ENCODE measurements at regions not wholly inside any gene's neighbourhood (a gene's known extent, or its start where the extent isn't known, plus 50 kb on each side); places are given as distances from the start of the nearest gene placed in this dataset.

- no peaks in the 10 kb centered on the region for H3K4me1 ChIP-seq (ENCODE audit: control insufficient read depth in 4 of 4, insufficient read depth in 4 of 4, low read length in 3 of 4)
- no peak overlapping the region for H3K9ac ChIP-seq (ENCODE audit: low read depth in 1 of 2, low read length in 2 of 2)
- H3K27ac ChIP-seq (ENCODE audit: low read depth in 1 of 2, low read length in 2 of 2) = no peak overlapping the region
- no peaks in the 10 kb centered on the region for H3K27me3 ChIP-seq (ENCODE audit: control insufficient read depth in 4 of 4, insufficient read depth in 4 of 4, low read length in 3 of 4)
- H3K36me3 ChIP-seq (ENCODE audit: control insufficient read depth in 4 of 4, insufficient read depth in 3 of 4, low read depth in 1 of 4, low read length in 3 of 4) = no peaks in the 10 kb centered on the region
- TF ChIP-seq HNF4G (IDR thresholded peaks at IDR 0.05) (no peak), REST (IDR thresholded peaks at IDR 0.05) (no peak), YY1 (IDR thresholded peaks at IDR 0.05) (no peak), NR2F2 (IDR thresholded peaks at IDR 0.05) (no peak), EGR1 (IDR thresholded peaks at IDR 0.05; ENCODE audit: low read depth in 2 of 2) (no peak)
- H3K4me3 ChIP-seq (ENCODE audit: low read depth in 1 of 3, low read length in 3 of 3) = no peak overlapping the region
- WGBS = 85% methylated on average over 2 of the region's 2 CpGs
- no peak for DNase-seq (ENCODE audit: low spot score)
- H3K9me3 ChIP-seq (ENCODE audit: control insufficient read depth in 4 of 4, low read length in 3 of 4) = no peaks in the 10 kb centered on the region
Measured at GRCh38 chr10:52631146-52631545, 141.4 kb downstream of the MBL2 start.

GRCh38 chr10:52631648-52632047 is 140.9 kb downstream of the MBL2 start:
- no peaks in the 10 kb centered on the region for H3K9me3 ChIP-seq (ENCODE audit: control insufficient read depth in 4 of 4, low read length in 3 of 4)
- H3K4me1 ChIP-seq (ENCODE audit: control insufficient read depth in 4 of 4, insufficient read depth in 4 of 4, low read length in 3 of 4) = no peaks in the 10 kb centered on the region
- H3K36me3 ChIP-seq (ENCODE audit: control insufficient read depth in 4 of 4, insufficient read depth in 3 of 4, low read depth in 1 of 4, low read length in 3 of 4) = no peaks in the 10 kb centered on the region
- no peak overlapping the region for H3K27ac ChIP-seq (ENCODE audit: low read depth in 1 of 2, low read length in 2 of 2)
- TF ChIP-seq HNF4G (IDR thresholded peaks at IDR 0.05) (no peak), ATF3 (IDR thresholded peaks at IDR 0.05) (no peak), GABPA (IDR thresholded peaks at IDR 0.05 in 1 of 2, conservative IDR thresholded peaks at IDR 0.05 in 1 of 2) (no peak), ZBTB33 (IDR thresholded peaks at IDR 0.05) (no peak), RAD21 (IDR thresholded peaks at IDR 0.05) (no peak), RXRA (IDR thresholded peaks at IDR 0.05) (no peak), FOXA1 (IDR thresholded peaks at IDR 0.05) (no peak), MAX (IDR thresholded peaks at IDR 0.05) (no peak), SP1 (IDR thresholded peaks at IDR 0.05) (no peak), JUND (IDR thresholded peaks at IDR 0.05) (no peak), NR2F2 (IDR thresholded peaks at IDR 0.05) (no peak)
- H3K9ac ChIP-seq (ENCODE audit: low read depth in 1 of 2, low read length in 2 of 2) = no peak overlapping the region
- H3K4me3 ChIP-seq (ENCODE audit: low read depth in 1 of 3, low read length in 3 of 3) = no peak overlapping the region
- no peaks in the 10 kb centered on the region for H3K27me3 ChIP-seq (ENCODE audit: control insufficient read depth in 4 of 4, insufficient read depth in 4 of 4, low read length in 3 of 4)
- DNase-seq (ENCODE audit: low spot score) = no peak

GRCh38 chr10:52632591-52632990 is 140.0 kb downstream of the MBL2 start:
- DNase-seq (ENCODE audit: low spot score) = no peak
- H3K9ac ChIP-seq (ENCODE audit: low read depth in 1 of 2, low read length in 2 of 2) = no peak overlapping the region
- 57% methylated on average over 3 of the region's 3 CpGs for WGBS

More at GRCh38 chr10:52632591-52632990, 140.0 kb downstream of the MBL2 start:
- Histone ChIP-seq H3K4me1 (ENCODE audit: control insufficient read depth in 4 of 4, insufficient read depth in 4 of 4, low read length in 3 of 4) (no peaks in the 10 kb centered on the region), H3K36me3 (ENCODE audit: control insufficient read depth in 4 of 4, insufficient read depth in 3 of 4, low read depth in 1 of 4, low read length in 3 of 4) (no peaks in the 10 kb centered on the region), H3K27me3 (ENCODE audit: control insufficient read depth in 4 of 4, insufficient read depth in 4 of 4, low read length in 3 of 4) (no peaks in the 10 kb centered on the region), H3K27ac (ENCODE audit: low read depth in 1 of 2, low read length in 2 of 2) (no peak overlapping the region), H3K9me3 (ENCODE audit: control insufficient read depth in 4 of 4, low read length in 3 of 4) (no peaks in the 10 kb centered on the region), H3K4me3 (ENCODE audit: low read depth in 1 of 3, low read length in 3 of 3) (no peak overlapping the region)
- TF ChIP-seq RXRA (IDR thresholded peaks at IDR 0.05) (no peak), HNF4G (IDR thresholded peaks at IDR 0.05) (no peak), GABPA (IDR thresholded peaks at IDR 0.05 in 1 of 2, conservative IDR thresholded peaks at IDR 0.05 in 1 of 2) (no peak)
